SIG-M5 (cell line): ENCODE measurements at regions not wholly inside any gene's neighbourhood (a gene's known extent, or its start where the extent isn't known, plus 50 kb on each side); places are given as distances from the start of the nearest gene placed in this dataset.
A peak's percentile ranks its signal among the peaks of the same experiment; 100 is the strongest.

ENCODE experiments used
- DNase-seq: peaks from one replicate; lab custom pipeline; 2025; lab: John Stamatoyannopoulos, UW

DNA sequence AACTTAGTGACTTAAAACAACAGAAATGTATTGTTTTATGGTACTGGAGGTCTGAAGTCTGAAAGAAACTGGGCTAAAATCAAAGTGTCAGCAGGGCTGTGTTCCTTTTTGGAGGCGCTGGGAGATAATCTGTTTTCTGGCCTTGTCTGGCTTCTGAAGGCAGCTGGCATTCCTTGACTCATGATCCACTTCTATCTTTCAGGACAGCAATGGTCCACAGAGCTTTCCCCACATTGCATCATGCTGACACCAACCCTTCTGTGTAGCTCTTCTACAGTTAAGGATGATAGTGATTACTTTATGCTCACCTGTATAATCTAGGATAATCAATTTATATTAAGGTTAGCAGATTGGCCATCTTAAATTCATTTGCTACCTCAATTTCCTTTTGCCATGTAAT is 392.1 kb downstream of the TDRD15 start:
- DNase-seq: no peak

DNA sequence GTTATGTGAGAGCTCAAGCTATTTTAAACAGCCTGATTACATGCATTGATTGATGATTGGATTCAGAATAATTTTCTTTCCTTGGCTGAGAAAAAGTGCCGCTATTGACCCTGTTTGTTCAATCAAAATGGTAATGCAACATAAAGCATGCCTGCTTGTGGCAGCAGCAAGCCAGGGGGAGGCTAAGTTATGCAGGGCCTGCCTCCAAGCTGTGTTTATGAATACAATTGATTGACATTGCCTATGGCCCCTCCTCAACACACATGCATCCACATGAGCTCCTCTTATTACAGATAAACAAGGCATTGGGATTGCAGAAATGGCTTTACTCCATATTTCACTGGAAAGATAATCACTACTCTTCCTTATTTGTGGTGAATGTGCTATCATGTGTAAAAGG is 395.6 kb downstream of the TDRD15 start:
- DNase-seq: no peak

DNA sequence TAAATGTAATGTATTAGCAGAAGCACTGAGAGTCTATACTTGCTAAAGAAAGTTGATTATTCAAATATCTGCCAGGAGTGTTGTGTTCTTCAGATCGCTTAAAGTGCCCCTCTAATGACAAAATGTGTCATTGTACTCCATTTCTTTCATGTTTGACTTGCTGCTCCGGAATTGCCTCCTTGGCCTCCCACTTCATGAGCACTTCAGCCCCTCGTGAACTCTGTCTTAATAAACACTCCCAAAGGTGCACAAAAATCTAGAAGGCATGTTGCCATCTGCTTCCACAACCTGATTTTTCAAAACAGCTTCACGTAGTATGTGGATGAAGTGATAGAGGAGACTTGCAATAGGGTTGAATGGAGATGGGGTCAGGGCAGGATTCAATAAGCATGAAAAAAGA is 396.1 kb downstream of the TDRD15 start:
- no peak for DNase-seq

DNA sequence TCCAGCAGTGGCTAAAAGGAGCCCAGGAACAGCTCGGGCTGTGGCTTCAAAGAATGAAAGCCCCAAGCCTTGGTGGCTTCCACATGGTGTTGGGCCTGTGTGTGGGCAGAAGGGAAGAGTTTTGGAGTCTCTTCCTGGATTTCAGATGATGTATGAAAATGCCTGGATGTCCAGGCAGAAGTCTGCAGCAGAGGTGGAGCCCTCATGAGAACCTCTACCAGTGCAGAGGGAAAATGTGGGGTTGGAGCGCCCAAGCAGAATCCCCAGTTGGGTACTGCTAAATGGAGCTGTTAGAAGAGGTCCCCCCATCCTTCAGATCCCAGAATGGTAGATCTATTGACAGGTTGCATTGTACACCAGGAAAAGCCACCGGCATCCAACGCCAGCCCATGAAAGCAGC is 412.1 kb downstream of the TDRD15 start:
- no peak for DNase-seq

DNA sequence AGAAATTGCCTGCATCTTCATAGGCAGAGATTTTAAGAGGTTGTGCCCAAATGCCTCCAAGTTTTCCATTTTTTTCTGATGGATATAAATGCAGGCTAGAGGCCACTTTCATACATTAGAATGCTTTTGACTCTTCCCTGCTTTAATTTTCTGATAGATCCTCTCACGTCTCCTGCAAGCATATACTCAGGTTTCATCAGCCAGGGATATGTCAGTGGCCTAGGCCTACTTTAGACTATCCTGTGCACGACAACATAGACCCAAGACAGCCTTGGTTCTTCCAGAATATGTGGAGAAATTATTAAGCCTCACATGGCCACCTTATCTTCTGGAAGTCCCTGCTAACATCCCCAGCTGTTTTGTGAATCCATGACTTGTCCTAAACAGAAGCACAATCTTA is 415.9 kb downstream of the TDRD15 start:
- no peak for DNase-seq

DNA sequence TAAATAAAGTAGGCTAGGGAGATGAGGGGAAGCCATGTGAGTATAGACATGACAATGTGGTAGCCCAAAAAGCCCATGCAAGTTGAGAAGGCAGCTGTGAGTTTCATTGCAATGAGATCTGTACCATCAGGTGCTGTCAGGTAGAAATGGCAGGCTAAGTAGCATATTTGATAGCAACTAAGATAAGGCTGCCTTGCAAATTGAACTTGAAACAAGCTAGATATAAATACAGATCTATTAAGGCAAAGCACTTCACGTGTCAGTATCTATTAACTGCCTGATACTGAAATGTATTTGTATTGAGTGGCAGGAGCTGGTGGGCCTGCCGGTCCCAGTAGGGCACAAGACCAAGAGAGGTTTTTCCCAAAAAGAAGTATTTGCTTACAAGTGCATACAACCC is 419.9 kb downstream of the TDRD15 start:
- no peak for DNase-seq

DNA sequence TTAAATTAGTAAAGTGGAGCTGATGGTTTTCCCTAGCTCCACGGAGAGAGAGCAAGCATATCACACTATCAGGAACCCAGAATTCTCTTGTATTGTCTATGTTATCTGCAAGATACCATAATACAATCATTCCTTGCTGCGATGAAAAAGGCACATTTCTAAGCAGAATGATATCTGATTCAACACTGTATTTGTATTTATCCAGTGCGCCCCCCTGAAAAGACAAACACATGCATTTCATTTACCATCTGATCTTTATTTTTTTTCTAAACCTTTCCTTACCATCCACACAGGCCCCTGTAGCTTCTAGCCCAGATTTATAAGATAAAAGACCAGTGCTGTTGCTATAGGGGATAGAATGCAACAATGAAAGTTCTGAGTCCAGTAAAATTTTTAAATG is 420.6 kb downstream of the TDRD15 start:
- DNase-seq: no peak

DNA sequence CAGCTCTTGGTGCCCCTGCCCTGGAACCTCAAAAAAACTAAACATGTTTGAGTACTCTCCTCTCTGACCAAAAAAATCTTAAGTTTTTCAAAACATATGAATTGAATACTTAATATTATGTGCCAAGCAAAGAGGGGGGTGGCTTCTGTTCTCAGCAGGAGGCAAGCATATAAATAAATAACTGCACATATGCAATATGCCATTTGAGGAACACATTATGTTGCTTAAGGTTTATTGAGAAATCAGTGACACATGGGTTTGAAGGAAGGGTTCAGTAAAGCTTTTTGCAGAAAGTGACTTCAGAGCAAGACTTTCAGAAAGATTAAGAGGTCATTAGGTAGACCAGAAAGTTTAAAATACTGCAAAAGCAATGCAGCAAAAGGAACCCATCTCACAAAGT is 429.2 kb downstream of the TDRD15 start:
- peak; percentile 12 for DNase-seq

DNA sequence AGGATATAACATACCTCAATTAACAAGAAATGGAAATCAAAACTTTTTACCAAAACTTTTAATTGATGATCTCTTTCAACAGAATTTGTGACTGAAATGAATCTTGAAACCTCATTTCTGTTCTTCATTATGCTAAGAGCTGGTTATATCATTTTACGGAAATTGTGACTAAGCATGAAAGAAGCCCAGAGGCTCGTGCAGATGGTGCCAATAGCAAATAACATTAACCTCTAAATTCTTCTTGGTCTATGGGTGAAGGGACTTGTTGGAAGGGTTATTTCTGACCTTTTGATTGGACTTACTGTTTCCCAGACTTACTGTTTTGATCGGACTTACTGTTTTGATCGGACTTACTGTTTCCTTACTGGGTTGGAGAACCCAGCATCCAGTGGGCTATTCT is 435.6 kb downstream of the TDRD15 start:
- DNase-seq: no peak

DNA sequence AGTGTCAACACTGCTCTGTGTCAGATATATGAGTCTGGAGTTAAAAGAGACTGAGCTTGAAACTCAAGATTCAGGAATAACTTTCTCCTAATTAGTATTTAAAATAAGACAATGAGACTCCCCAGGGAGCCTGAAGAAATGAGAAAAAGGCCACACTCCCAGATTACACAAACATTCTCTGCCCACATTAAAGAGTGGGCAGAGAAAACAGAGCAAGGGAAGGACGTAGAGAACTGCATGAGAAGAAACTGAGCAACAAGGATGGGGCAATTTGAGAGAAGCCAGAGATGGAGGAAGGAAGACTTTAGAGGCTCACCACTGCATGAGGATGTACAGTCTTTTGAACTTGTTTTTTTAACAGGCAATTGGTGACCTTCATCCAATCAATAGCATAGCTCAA is 438.2 kb downstream of the TDRD15 start:
- no peak for DNase-seq

DNA sequence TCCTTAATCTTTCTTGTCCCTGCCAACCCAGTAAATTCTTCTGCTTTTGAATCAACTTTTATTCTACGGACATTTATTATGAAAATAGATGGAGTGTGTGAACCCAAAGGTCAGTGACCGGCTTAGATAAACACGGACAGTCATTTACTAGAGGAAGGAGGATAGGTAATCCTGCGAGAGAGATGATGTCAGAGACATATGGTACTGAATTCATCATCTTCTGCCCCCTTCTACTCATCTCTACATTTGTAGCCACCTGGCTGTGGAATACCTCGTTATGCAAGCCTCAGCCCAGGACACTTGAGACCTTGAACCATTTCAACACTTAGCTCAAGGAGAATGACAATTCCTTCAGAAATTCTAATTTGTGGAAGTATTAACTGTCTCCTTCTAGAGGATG is 443.6 kb downstream of the TDRD15 start:
- no peak for DNase-seq

DNA sequence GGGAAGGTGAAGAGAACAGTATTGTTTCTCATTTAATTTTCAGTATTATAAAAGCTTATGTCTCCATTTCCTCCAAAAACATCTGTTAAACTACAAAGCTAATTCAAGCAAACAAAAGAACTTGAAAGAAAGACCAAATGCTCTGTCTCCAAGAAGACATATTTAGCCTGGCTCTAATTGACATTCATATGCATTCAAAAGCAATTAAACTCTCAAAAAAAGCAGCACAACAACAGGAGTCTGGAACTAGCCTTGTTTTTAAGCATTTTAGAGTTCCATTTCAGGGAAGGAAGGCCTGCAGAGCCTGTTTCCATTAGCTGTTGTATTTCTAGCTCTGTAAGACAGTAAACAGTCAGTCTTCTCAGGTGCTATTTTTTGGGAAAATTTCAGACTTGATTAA is 447.9 kb downstream of the TDRD15 start:
- DNase-seq: no peak

DNA sequence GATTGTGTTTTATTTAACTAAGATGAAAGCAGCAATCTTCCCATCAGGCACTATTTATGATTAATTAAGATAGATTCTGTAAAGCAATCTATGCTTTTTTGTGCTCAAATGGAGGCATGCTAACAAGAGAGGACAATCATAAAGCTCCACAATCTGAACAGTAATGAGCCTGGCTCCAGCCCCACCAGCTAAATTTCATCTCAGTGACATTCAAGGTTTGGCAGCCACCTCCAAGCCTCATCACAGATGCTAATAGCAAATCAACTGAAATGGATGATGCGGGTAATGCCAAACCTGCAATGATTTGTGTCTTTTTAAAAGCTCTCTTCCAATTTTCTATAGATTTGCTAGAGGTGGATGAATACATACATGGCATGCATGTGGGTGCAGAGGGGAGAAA is 456.6 kb downstream of the TDRD15 start:
- DNase-seq: no peak

DNA sequence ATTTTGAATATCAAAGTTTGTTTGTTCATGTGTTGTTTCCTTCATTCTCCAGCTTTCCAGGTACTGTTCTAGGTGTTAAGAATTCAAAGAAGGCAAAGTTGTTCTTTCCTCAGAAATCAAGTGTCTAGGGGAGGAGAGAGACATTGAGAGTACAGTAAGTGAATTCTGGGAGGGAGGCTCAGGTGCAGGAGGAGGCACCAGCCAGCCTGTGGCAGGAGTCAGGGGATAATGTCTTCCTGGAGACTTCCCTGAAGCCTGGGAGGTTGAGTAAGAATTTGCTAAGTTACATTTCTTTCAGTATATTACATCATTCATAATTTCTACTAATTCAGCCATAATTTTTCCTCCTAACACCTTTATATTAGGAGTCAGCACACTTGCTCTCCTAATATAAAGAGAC is 462.1 kb downstream of the TDRD15 start:
- DNase-seq: no peak

DNA sequence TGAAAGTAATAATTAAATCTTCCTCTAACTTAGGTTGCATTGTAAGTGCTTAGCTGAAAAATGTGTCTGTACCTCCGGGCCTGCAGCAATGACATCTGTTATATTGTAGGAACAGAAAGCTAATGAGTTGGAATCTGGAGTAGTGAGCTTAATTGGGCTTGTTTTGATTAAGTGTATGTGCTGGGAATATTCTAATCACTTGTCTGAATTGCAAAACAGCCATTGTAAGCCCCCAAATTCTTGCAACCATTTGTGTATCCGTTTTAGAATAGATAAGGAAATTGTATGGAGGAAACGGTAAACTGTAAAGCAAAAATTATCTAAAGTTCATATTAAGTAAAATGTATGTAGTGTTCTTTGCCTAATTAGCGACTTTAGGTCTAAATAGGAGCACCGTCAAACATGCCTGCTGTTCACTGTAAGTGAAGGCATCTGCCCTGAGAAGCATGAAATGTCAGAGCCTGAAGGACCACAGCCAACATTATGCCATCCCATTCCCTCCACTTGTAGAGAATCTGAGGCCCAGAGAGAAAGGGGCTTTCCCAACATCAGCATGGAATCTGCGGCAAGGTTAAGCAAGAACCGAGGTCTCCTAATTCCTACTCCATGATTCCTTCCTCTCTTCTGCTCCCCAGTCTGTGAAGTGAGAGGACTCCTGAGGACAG is 466.4 kb downstream of the TDRD15 start:
- no peak for DNase-seq

DNA sequence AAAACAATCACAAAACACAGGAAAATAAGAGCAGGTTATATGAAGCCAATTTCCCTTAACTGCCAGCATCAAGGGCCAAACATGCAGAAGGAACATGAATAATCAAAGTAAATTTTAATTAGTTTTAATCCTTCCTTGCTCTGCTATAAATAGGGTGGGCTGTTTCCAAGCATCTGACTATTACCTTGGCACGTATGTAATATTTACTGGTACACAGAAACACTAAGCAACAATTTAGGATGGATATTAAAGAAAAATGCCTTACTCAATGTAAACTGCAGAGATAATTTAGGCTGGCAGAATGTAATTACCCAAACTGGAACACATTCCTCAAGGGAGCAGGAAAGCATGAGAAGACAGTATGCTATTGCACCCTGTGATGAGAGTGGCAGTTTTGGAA is 468.2 kb downstream of the TDRD15 start:
- DNase-seq: no peak

DNA sequence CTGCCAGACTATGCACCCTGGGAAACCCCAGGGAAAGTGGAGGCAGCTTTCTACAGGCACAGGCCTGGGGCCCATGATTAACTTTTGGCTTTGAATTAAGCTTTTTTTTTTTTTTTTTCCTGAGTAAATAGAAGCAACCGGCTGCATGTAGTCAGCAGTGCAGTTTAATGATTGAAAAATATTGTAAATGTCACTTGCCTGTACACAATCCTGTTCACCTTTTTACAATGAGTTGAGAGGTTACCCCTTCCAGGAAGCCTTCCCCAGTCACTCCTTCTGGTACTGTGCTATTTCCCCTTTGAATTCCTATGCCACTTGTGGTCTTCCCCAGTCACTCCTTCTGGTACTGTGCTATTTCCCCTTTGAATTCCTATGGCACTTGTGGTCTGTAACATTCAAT is 475.6 kb downstream of the TDRD15 start:
- DNase-seq: no peak

DNA sequence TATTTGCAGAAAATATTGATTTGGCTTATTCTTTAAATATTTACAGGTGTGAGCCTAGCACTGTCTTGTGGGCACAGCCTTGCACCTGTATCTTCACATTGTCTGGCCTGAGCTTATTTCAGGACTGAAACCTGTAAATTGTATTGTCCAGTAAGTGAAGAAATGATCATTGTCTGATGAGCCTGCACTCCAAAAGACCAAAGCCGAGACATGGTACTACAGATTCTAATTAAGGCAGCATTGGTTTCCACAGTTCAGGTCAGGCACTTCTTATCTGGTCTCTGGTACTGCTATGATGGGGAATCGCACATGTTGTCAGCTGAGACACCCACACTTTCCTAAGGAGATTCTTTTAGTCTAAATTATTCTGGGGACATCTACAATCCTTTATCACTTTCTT is 479.0 kb downstream of the TDRD15 start:
- no peak for DNase-seq

DNA sequence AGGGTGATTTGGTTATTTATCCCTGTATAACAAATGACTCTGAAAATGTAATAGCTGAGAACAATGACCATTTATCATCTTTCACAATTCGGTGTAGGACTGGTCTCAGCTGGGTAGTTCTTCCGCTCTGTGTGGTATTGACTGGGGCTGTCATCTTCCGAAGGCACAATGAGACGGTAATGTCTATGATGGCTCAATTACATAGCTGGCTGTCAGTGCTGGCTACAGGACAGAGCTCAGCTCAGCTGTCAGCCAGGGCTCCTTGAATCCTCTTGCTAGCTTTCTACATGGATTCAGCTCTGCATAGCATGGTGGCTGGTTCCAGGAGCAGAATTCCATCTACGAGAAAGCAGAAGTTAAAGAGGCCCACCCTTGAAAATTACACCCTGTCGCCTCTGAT is 483.8 kb downstream of the TDRD15 start:
- no peak for DNase-seq

DNA sequence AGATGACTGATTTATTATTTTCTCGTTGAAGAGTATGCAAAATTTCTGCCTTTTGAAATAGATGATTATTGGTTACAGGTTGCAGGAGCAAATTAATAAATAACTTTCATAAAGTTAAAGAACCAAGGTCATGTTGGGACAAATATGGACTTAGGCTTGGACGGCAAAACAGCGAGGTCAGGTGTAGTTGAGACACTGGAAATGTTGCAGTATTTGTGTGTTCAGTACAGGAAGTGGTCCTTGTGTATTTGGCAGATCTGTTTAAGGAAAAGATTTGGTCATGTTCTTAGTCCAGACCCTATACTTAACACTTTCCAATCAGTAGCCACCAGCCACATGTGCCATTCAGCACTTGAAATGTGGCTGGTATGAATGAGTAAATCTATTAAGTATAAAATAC is 486.5 kb downstream of the TDRD15 start:
- no peak for DNase-seq

DNA sequence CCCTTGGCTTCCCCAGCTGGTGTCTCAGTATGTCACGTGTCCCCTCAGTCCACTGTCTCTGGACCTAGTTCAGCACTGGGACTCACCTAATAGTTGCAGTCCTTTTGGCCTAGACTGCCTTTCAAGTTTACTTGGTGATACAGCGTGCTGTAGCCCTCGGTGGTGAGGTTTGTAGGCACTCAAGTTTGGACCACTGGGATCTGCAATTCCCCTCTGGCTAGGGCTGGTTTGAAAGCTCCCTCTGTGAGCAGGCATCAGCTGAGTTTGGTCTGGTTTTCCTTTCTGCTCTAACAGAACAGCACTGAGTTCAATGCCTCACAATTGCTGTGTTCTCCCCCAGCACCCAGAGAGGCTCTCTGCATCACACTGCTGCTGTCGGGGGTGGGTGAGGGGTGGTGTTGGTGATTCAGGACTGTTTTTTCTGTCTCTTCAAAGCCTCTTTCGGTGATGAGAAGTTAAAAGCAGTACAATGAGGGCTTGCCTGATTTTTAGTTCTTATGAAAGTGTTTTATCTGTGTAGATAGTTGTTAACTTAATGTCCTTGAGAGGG is 494.2 kb downstream of the TDRD15 start:
- DNase-seq: no peak

DNA sequence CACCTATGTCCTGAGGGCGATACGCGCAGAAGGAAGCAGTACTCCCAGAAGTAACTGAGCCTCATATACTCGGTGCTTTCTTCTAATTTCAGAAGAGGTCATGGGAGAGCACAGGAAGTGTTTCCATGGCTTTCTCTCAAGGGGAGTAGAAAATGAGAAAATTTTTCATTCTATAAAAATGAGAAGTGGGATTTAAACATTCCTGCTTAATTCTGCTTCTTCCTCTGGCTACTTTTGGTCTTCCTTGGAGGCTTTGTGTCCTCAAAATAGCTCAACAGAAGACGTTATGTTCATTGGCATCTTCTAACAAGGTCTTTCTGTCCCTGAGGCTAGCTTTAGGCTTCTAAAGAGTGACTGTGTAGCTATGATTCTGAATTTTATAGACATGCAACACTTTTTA is 497.0 kb downstream of the TDRD15 start:
- DNase-seq: no peak

DNA sequence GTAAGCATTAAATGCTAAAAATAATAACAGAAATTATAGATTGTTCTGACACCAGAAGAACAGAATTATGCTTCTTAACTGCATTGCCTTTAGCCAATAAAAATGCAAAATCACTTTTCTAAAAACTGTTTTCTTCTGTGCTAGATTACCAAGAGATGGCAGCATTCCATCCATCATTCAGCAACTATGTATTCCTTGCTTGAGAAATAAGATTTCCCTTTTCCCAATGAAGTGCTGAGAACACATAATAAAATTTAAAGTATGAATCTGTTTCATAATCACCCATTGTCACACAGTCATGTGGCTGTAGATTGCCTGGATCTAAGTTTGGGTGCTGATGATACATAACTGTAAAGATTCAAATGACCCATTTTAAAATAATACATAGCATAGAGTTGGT is 504.2 kb downstream of the TDRD15 start:
- no peak for DNase-seq

DNA sequence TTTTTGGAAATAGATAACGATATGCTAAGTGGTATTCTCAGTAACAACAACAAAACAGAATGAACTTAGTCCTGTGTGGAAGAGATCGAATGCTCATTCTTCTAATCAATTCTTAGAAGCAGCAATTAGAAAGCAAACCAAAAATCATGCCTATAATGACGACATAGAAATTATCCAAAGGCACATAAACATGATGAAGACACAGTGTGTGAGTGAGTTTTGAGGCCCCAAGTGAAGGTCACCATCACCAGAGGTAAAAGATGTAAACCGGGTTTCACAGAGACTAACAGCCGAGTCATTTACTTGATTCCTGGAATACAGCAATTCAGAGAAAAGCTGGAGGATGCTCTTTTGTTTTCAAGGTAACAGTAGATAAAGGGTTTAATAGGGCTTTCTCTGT is 509.2 kb downstream of the TDRD15 start:
- DNase-seq: no peak

DNA sequence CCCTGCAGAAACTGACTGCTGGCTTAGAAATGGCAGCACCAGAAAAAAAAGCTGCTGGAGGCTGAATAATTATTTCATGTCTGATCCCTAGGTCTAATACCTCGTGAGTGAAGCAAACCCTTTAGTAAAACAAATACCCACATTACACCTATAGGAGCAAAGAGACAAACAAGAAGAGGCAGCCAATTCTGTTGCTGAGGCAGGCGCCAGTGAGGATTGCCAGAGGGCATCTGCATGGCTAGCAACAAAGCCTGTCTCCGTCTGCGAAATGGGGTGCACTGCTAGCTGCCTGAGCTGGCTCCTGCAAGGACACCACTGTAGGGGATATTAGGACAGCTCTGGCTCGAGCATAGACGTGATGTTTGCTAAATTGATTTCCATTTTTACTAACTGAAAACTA is 509.7 kb downstream of the TDRD15 start:
- no peak for DNase-seq
